Ectodermal cell (in vitro differentiated cells): ENCODE measurements at regions not wholly inside any gene's neighbourhood (a gene's known extent, or its start where the extent isn't known, plus 50 kb on each side); places are given as distances from the start of the nearest gene placed in this dataset.

Source experiments
- H3K27ac ChIP-seq: 2 replicates; pipeline ENCODE4 v1.7.0; 2013; ENCODE audit warnings: mild to moderate bottlenecking, low read depth, low read length; ENCODE audit not compliant: insufficient read depth, poor library complexity, severe bottlenecking
- H3K27me3 ChIP-seq: 2 replicates; pipeline ENCODE4 v1.7.0; 2013; ENCODE audit warnings: mild to moderate bottlenecking, low read length; ENCODE audit not compliant: insufficient read depth, control insufficient read depth, poor library complexity, severe bottlenecking
- H3K36me3 ChIP-seq: one replicate; pipeline ENCODE4 v1.7.0; 2013; ENCODE audit warnings: low read length; ENCODE audit not compliant: control insufficient read depth, insufficient read depth
- H3K4me1 ChIP-seq: one replicate; pipeline ENCODE4 v1.7.0; 2013; ENCODE audit warnings: low read length; ENCODE audit not compliant: control insufficient read depth, insufficient read depth
- H3K4me3 ChIP-seq: 2 replicates; pipeline ENCODE4 v1.7.0; 2013; ENCODE audit warnings: low read depth, low read length, control low read depth; ENCODE audit not compliant: insufficient read depth
- H3K9me3 ChIP-seq: 2 replicates; pipeline ENCODE4 v1.7.0; 2013; ENCODE audit warnings: mild to moderate bottlenecking, low read length, moderate library complexity; ENCODE audit not compliant: control insufficient read depth
- WGBS, 2 experiments: methylation state at CpG; one replicate each; pipeline ENCODE4 v1.1.7; 2013; ENCODE audit warnings: missing lambda C conversion rate in 2 of 2; 5-methylcytosine and 5-hydroxymethylcytosine counted together

- Histone ChIP-seq H3K4me1 (no peaks in the 10 kb centered on the region), H3K4me3 (no peak overlapping the region), H3K36me3 (no peaks in the 10 kb centered on the region), H3K9me3 (no peaks in the 10 kb centered on the region), H3K27me3 (no peaks in the 10 kb centered on the region), H3K27ac (no peak overlapping the region)
- 87 to 95% methylated on average over 2 to 3 of the region's 3 CpGs for WGBS, 2 experiments
Observed at GRCh38 chr4:178789279-178789678, 1347.0 kb upstream of the AGA start.

- H3K9me3 ChIP-seq: no peaks in the 10 kb centered on the region
- no peaks in the 10 kb centered on the region for H3K36me3 ChIP-seq
- H3K27me3 ChIP-seq: no peaks in the 10 kb centered on the region
- H3K27ac ChIP-seq: no peak overlapping the region
- no peaks in the 10 kb centered on the region for H3K4me1 ChIP-seq
- WGBS, 2 experiments: 75 to 80% methylated on average over 2 of the region's 2 CpGs
- no peak overlapping the region for H3K4me3 ChIP-seq
Observed at GRCh38 chr4:178799204-178799603, 1357.0 kb upstream of the AGA start.

GRCh38 chr4:178808106-178808505 lies 1365.9 kb upstream of the AGA start:
- Histone ChIP-seq H3K4me3 (no peak overlapping the region), H3K4me1 (no peaks in the 10 kb centered on the region), H3K9me3 (no peaks in the 10 kb centered on the region), H3K27ac (no peak overlapping the region), H3K27me3 (no peaks in the 10 kb centered on the region), H3K36me3 (no peaks in the 10 kb centered on the region)
- WGBS, 2 experiments: 88 to 89% methylated on average over 1 of the region's 1 CpG

GRCh38 chr4:178809921-178810320 lies 1367.7 kb upstream of the AGA start:
- Histone ChIP-seq H3K4me3 (no peak overlapping the region), H3K27ac (no peak overlapping the region), H3K4me1 (no peaks in the 10 kb centered on the region), H3K9me3 (no peaks in the 10 kb centered on the region), H3K36me3 (no peaks in the 10 kb centered on the region), H3K27me3 (no peaks in the 10 kb centered on the region)
- WGBS, 2 experiments: 94 to 96% methylated on average over 2 of the region's 2 CpGs

- H3K4me1 ChIP-seq: no peaks in the 10 kb centered on the region
- no peak overlapping the region for H3K27ac ChIP-seq
- 81 to 92% methylated on average over 2 of the region's 2 CpGs for WGBS, 2 experiments
- no peak overlapping the region for H3K4me3 ChIP-seq
- no peaks in the 10 kb centered on the region for H3K27me3 ChIP-seq
- no peaks in the 10 kb centered on the region for H3K36me3 ChIP-seq
- H3K9me3 ChIP-seq: no peaks in the 10 kb centered on the region
Observed at GRCh38 chr4:178811356-178811755, 1369.1 kb upstream of the AGA start.

- no peaks in the 10 kb centered on the region for H3K4me1 ChIP-seq
- no peak overlapping the region for H3K4me3 ChIP-seq
- no peaks in the 10 kb centered on the region for H3K36me3 ChIP-seq
- no peaks in the 10 kb centered on the region for H3K9me3 ChIP-seq
- no peak overlapping the region for H3K27ac ChIP-seq
- 96 to 97% methylated on average over 17 of the region's 17 CpGs for WGBS, 2 experiments
- H3K27me3 ChIP-seq: no peaks in the 10 kb centered on the region
Observed at GRCh38 chr4:178812866-178813265, 1370.6 kb upstream of the AGA start.

- Histone ChIP-seq H3K4me1 (no peaks in the 10 kb centered on the region), H3K27me3 (no peaks in the 10 kb centered on the region), H3K36me3 (no peaks in the 10 kb centered on the region), H3K4me3 (no peak overlapping the region), H3K27ac (no peak overlapping the region), H3K9me3 (no peaks in the 10 kb centered on the region)
- WGBS, 2 experiments: 96 to 100% methylated on average over 2 of the region's 2 CpGs
Observed at GRCh38 chr4:178814908-178815307, 1372.7 kb upstream of the AGA start.

- Histone ChIP-seq H3K36me3 (no peaks in the 10 kb centered on the region), H3K4me1 (no peaks in the 10 kb centered on the region), H3K9me3 (no peaks in the 10 kb centered on the region), H3K4me3 (no peak overlapping the region), H3K27ac (no peak overlapping the region), H3K27me3 (no peaks in the 10 kb centered on the region)
- WGBS, 2 experiments: 75 to 86% methylated on average over 1 to 2 of the region's 2 CpGs
Observed at GRCh38 chr4:178823673-178824295, 1381.5 kb upstream of the AGA start.

- 90 to 100% methylated on average over 1 of the region's 1 CpG for WGBS, 2 experiments
- Histone ChIP-seq H3K36me3 (no peaks in the 10 kb centered on the region), H3K27me3 (no peaks in the 10 kb centered on the region), H3K4me3 (no peak overlapping the region), H3K27ac (no peak overlapping the region), H3K9me3 (no peaks in the 10 kb centered on the region), H3K4me1 (no peaks in the 10 kb centered on the region)
Observed at GRCh38 chr4:178836865-178837264, 1394.6 kb upstream of the AGA start.

- Histone ChIP-seq H3K9me3 (no peaks in the 10 kb centered on the region), H3K36me3 (no peaks in the 10 kb centered on the region), H3K4me1 (no peaks in the 10 kb centered on the region), H3K27ac (no peak overlapping the region), H3K27me3 (no peaks in the 10 kb centered on the region), H3K4me3 (no peak overlapping the region)
- WGBS, 2 experiments: 90% methylated on average over 1 of the region's 2 CpGs; no CpG with 5 or more reads in 1 of the 2 experiments
Observed at GRCh38 chr4:178838776-178839175, 1396.5 kb upstream of the AGA start.
